ENCODE measurements at regions not wholly inside any gene's neighbourhood (a gene's known extent, or its start where the extent isn't known, plus 50 kb on each side); places are given as distances from the start of the nearest gene placed in this dataset.

- no peak for FAIRE-seq
- TF ChIP-seq TAF1 (IDR thresholded peaks at IDR 0.05; ENCODE audit: borderline replicate concordance, low read depth, low read length) (no peak), POLR2AphosphoS5 (IDR thresholded peaks at IDR 0.05; ENCODE audit: low read depth, low read length) (no peak), POLR2A (IDR thresholded peaks at IDR 0.05; ENCODE audit: low read depth, low read length) (no peak)
- DNase-seq (ENCODE audit: insufficient read length) = no peak
These were observed 70.8 kb upstream of the LRRN2 start for GRCh38 chr1:204756349-204756748.

- TF ChIP-seq POLR2AphosphoS5 (IDR thresholded peaks at IDR 0.05; ENCODE audit: low read depth, low read length) = no peak
- TF ChIP-seq POLR2A (IDR thresholded peaks at IDR 0.05; ENCODE audit: low read depth, low read length) = no peak
- no peak for TF ChIP-seq TAF1 (IDR thresholded peaks at IDR 0.05; ENCODE audit: borderline replicate concordance, low read depth, low read length)
- DNase-seq (ENCODE audit: insufficient read length) = no peak
- FAIRE-seq = no peak
These were observed 71.3 kb upstream of the LRRN2 start for GRCh38 chr1:204756811-204757210.

- TF ChIP-seq POLR2AphosphoS5 (IDR thresholded peaks at IDR 0.05; ENCODE audit: low read depth, low read length) (no peak), POLR2A (IDR thresholded peaks at IDR 0.05; ENCODE audit: low read depth, low read length) (no peak), TAF1 (IDR thresholded peaks at IDR 0.05; ENCODE audit: borderline replicate concordance, low read depth, low read length) (no peak)
- DNase-seq (ENCODE audit: insufficient read length) = no peak
- FAIRE-seq = no peak
These were observed 73.1 kb upstream of the LRRN2 start for GRCh38 chr1:204758601-204759000.

- FAIRE-seq (no peak), DNase-seq (ENCODE audit: insufficient read length) (no peak)
- TF ChIP-seq TAF1 (IDR thresholded peaks at IDR 0.05; ENCODE audit: borderline replicate concordance, low read depth, low read length) (no peak), POLR2AphosphoS5 (IDR thresholded peaks at IDR 0.05; ENCODE audit: low read depth, low read length) (no peak), POLR2A (IDR thresholded peaks at IDR 0.05; ENCODE audit: low read depth, low read length) (no peak)
These were observed 74.8 kb upstream of the LRRN2 start for GRCh38 chr1:204760350-204760749.

GRCh38 chr1:204760757-204761156, 75.2 kb upstream of the LRRN2 start:
- DNase-seq (ENCODE audit: insufficient read length) (no peak), FAIRE-seq (no peak)

GRCh38 chr1:204763773-204764427, 78.4 kb upstream of the LRRN2 start:
- FAIRE-seq (peak; percentile 79), DNase-seq (ENCODE audit: insufficient read length) (peak; percentile 54)
- no peak for TF ChIP-seq POLR2A (IDR thresholded peaks at IDR 0.05; ENCODE audit: low read depth, low read length)
- TF ChIP-seq TAF1 (IDR thresholded peaks at IDR 0.05; ENCODE audit: borderline replicate concordance, low read depth, low read length) = no peak
- TF ChIP-seq POLR2AphosphoS5 (IDR thresholded peaks at IDR 0.05; ENCODE audit: low read depth, low read length) = no peak

More at GRCh38 chr1:204760757-204761156, 75.2 kb upstream of the LRRN2 start:
- no peak for TF ChIP-seq TAF1 (IDR thresholded peaks at IDR 0.05; ENCODE audit: borderline replicate concordance, low read depth, low read length)
- TF ChIP-seq POLR2A (IDR thresholded peaks at IDR 0.05; ENCODE audit: low read depth, low read length) = no peak
- no peak for TF ChIP-seq POLR2AphosphoS5 (IDR thresholded peaks at IDR 0.05; ENCODE audit: low read depth, low read length)

DNA sequence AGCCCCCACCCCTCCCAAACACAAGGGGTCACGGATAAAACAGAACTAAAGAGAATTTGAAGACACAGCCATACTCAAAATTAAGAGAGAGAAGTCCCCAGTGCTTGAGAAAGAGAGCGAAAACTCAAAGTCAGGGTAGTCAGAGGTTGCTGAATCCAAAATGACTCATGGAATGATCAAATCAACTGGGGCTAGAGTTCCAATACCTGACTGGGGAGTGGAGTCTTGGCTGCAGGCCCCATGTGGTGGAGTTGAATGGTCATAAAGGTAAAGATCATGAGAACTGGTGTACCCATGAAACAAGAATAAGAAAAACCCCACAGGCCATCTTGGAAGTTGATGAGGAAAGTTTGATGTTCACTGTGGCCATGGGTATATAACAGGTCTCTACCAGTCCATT, 84.5 kb upstream of the LRRN2 start:
- FAIRE-seq (no peak), DNase-seq (ENCODE audit: insufficient read length) (no peak)
- no peak for TF ChIP-seq POLR2AphosphoS5 (IDR thresholded peaks at IDR 0.05; ENCODE audit: low read depth, low read length)
- no peak for TF ChIP-seq TAF1 (IDR thresholded peaks at IDR 0.05; ENCODE audit: borderline replicate concordance, low read depth, low read length)

- no peak for TF ChIP-seq POLR2AphosphoS5 (IDR thresholded peaks at IDR 0.05; ENCODE audit: low read depth, low read length)
- no peak for TF ChIP-seq TAF1 (IDR thresholded peaks at IDR 0.05; ENCODE audit: borderline replicate concordance, low read depth, low read length)
- no peak for TF ChIP-seq POLR2A (IDR thresholded peaks at IDR 0.05; ENCODE audit: low read depth, low read length)
- FAIRE-seq (no peak), DNase-seq (ENCODE audit: insufficient read length) (no peak)
These were observed 85.8 kb upstream of the LRRN2 start for GRCh38 chr1:204771358-204771757.

- DNase-seq (ENCODE audit: insufficient read length) = no peak
- no peak for TF ChIP-seq POLR2AphosphoS5 (IDR thresholded peaks at IDR 0.05; ENCODE audit: low read depth, low read length)
- no peak for TF ChIP-seq POLR2A (IDR thresholded peaks at IDR 0.05; ENCODE audit: low read depth, low read length)
- TF ChIP-seq TAF1 (IDR thresholded peaks at IDR 0.05; ENCODE audit: borderline replicate concordance, low read depth, low read length) = no peak
- no peak for FAIRE-seq
These were observed 87.7 kb upstream of the LRRN2 start for GRCh38 chr1:204773246-204773645.

DNA sequence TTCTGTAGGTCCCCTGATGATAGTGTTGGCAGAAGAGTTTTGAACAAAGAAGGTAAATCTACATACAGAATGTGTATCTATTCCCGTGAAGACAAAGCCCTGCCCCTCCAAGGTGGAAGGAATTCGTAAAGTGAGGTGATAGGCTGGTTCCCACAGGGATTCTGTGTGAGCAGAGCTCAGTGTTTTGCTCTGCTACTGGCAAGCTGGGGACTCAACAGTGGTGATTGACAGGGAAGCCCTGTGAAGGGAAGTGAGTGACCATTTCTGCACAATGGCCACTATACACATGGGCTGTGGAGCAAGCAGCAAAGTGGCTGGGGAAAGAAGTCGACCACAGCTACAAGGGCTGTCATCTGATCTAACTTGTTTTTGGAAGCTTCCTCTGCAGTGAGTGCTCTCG, 90.0 kb upstream of the LRRN2 start:
- DNase-seq (ENCODE audit: insufficient read length) = no peak
- TF ChIP-seq TAF1 (IDR thresholded peaks at IDR 0.05; ENCODE audit: borderline replicate concordance, low read depth, low read length) (no peak), POLR2AphosphoS5 (IDR thresholded peaks at IDR 0.05; ENCODE audit: low read depth, low read length) (no peak), POLR2A (IDR thresholded peaks at IDR 0.05; ENCODE audit: low read depth, low read length) (no peak)
- FAIRE-seq = no peak

DNA sequence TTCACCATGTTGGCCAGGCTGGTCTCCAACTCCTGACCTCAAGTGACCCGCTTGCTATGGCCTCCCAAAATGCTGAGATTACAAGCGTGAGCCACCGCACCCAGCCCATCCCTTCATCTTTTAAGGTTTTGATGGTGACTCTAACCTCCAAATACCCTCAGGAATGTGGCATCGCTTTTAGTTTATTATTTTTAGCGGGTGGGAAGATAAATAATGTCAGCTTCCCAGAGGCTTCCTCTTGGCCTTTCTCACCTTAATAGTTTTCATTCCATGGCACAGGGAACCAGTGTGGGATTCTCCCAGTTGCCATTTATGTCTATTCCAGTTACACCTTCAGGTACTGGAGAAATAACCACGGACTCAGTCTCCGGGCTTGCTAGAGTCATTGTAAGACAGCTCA, 92.1 kb upstream of the LRRN2 start:
- DNase-seq (ENCODE audit: insufficient read length) (no peak), FAIRE-seq (no peak)
- no peak for TF ChIP-seq POLR2A (IDR thresholded peaks at IDR 0.05; ENCODE audit: low read depth, low read length)
- no peak for TF ChIP-seq POLR2AphosphoS5 (IDR thresholded peaks at IDR 0.05; ENCODE audit: low read depth, low read length)
- TF ChIP-seq TAF1 (IDR thresholded peaks at IDR 0.05; ENCODE audit: borderline replicate concordance, low read depth, low read length) = no peak

DNA sequence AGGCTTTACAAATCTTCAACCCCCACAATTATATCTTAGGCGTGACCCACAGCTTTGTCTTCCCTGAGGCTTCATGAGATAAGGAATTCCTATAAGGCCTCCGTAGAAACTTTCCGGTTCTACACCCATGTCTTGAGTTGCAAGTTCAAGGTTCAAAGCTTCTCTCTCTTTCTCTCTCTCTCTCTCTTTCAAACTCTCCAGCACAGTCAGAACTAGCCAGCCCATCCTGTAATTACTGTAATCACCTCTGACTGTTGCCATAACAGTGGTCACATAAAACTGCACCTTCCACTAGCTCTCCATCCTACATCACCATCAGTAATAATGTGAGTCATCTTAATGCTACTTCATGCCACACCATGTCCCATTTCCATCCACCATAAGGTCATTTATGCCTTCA, 90.0 kb upstream of the NFASC start:
- FAIRE-seq = no peak
- TF ChIP-seq POLR2A (IDR thresholded peaks at IDR 0.05; ENCODE audit: low read depth, low read length) (no peak), POLR2AphosphoS5 (IDR thresholded peaks at IDR 0.05; ENCODE audit: low read depth, low read length) (no peak), TAF1 (IDR thresholded peaks at IDR 0.05; ENCODE audit: borderline replicate concordance, low read depth, low read length) (no peak)
- no peak for DNase-seq (ENCODE audit: insufficient read length)

Data from GM12892 (cell line).